ENCODE measurements at regions not wholly inside any gene's neighbourhood (a gene's known extent, or its start where the extent isn't known, plus 50 kb on each side); places are given as distances from the start of the nearest gene placed in this dataset.
"Not testable (repeated sequence)": the region's sequence is repeated elsewhere in the genome, so short reads cannot be mapped to it uniquely, and the experiment has no call there.

GRCh38 chr6:77097940-77098339, 365.4 kb downstream of the HTR1B start:
- no peak for TF ChIP-seq CTCF (IDR thresholded peaks at IDR 0.05)
- TF ChIP-seq POLR2A (IDR thresholded peaks at IDR 0.05): no peak
- no peak for TF ChIP-seq EP300 (IDR thresholded peaks at IDR 0.05)

GRCh38 chr6:77095936-77096627, 367.2 kb downstream of the HTR1B start:
- no peaks in the 10 kb centered on the region for H3K4me1 ChIP-seq
- H3K27me3 ChIP-seq: no peaks in the 10 kb centered on the region
- WGBS, 2 donors: 61 to 65% methylated on average over 3 of the region's 3 CpGs
- H3K4me3 ChIP-seq: no peak overlapping the region
- no peaks in the 10 kb centered on the region for H3K9me3 ChIP-seq
- DNase-seq (ENCODE audit: low spot score in 2 of 2): no peak
- TF ChIP-seq CTCF (IDR thresholded peaks at IDR 0.05) (no peak), EP300 (IDR thresholded peaks at IDR 0.05) (no peak), POLR2A (IDR thresholded peaks at IDR 0.05) (no peak)
- no peaks in the 10 kb centered on the region for H3K36me3 ChIP-seq
- no peak overlapping the region for H3K27ac ChIP-seq

More at GRCh38 chr6:77097940-77098339, 365.4 kb downstream of the HTR1B start:
- Histone ChIP-seq H3K27ac (no peak overlapping the region), H3K4me3 (no peak overlapping the region), H3K36me3 (no peaks in the 10 kb centered on the region), H3K4me1 (no peaks in the 10 kb centered on the region), H3K27me3 (no peaks in the 10 kb centered on the region), H3K9me3 (no peaks in the 10 kb centered on the region)
- 64 to 82% methylated on average over 2 of the region's 2 CpGs for WGBS, 2 donors
- DNase-seq (ENCODE audit: low spot score in 2 of 2): no peak

GRCh38 chr6:77094821-77095220, 368.5 kb downstream of the HTR1B start:
- no peaks in the 10 kb centered on the region for H3K27me3 ChIP-seq
- no peaks in the 10 kb centered on the region for H3K36me3 ChIP-seq
- H3K4me3 ChIP-seq: no peak overlapping the region
- H3K27ac ChIP-seq: no peak overlapping the region
- 63 to 95% methylated on average over 1 of the region's 1 CpG for WGBS, 2 donors
- TF ChIP-seq CTCF (IDR thresholded peaks at IDR 0.05) (no peak), POLR2A (IDR thresholded peaks at IDR 0.05) (no peak), EP300 (IDR thresholded peaks at IDR 0.05) (no peak)
- H3K4me1 ChIP-seq: no peaks in the 10 kb centered on the region
- H3K9me3 ChIP-seq: no peaks in the 10 kb centered on the region
- DNase-seq (ENCODE audit: low spot score in 2 of 2): no peak

GRCh38 chr6:77092971-77093370, 370.3 kb downstream of the HTR1B start:
- Histone ChIP-seq H3K4me3 (no peak overlapping the region), H3K4me1 (no peaks in the 10 kb centered on the region), H3K36me3 (no peaks in the 10 kb centered on the region), H3K27ac (no peak overlapping the region), H3K27me3 (no peaks in the 10 kb centered on the region), H3K9me3 (peaks cover 0 to 2% (median 0%) of the 10 kb centered on the region in 4 donors)
- DNase-seq (ENCODE audit: low spot score in 2 of 2): no peak
- TF ChIP-seq POLR2A (IDR thresholded peaks at IDR 0.05) (no peak), EP300 (IDR thresholded peaks at IDR 0.05) (no peak), CTCF (IDR thresholded peaks at IDR 0.05) (no peak)
- 57 to 69% methylated on average over 1 of the region's 1 CpG for WGBS, 2 donors

GRCh38 chr6:77089776-77090175, 373.5 kb downstream of the HTR1B start:
- TF ChIP-seq EP300 (IDR thresholded peaks at IDR 0.05): no peak
- no peak for TF ChIP-seq CTCF (IDR thresholded peaks at IDR 0.05)
- no peak for TF ChIP-seq POLR2A (IDR thresholded peaks at IDR 0.05)
- Histone ChIP-seq H3K9me3 (peaks cover 0 to 4% (median 0%) of the 10 kb centered on the region in 4 donors), H3K27ac (no peak overlapping the region), H3K4me3 (no peak overlapping the region), H3K27me3 (no peaks in the 10 kb centered on the region), H3K4me1 (no peaks in the 10 kb centered on the region), H3K36me3 (no peaks in the 10 kb centered on the region)
- DNase-seq (ENCODE audit: low spot score in 2 of 2): no peak

GRCh38 chr6:77087794-77088318, 375.4 kb downstream of the HTR1B start:
- not testable (repeated sequence) for DNase-seq (ENCODE audit: low spot score in 2 of 2)

More at GRCh38 chr6:77087794-77088318, 375.4 kb downstream of the HTR1B start:
- H3K36me3 ChIP-seq, H3K9me3 ChIP-seq, H3K27me3 ChIP-seq, H3K27ac ChIP-seq, H3K4me3 ChIP-seq, H3K4me1 ChIP-seq: not testable (repeated sequence)
- WGBS, 2 donors: 91 to 95% methylated on average over 9 to 16 of the region's 19 CpGs
